Lower leg skin (tissue), 3 donors: ENCODE measurements at regions not wholly inside any gene's neighbourhood (a gene's known extent, or its start where the extent isn't known, plus 50 kb on each side); places are given as distances from the start of the nearest gene placed in this dataset.

ENCODE experiments used
- POLR2A ChIP-seq, 2 donors: fragments of 450-650 bp; IDR thresholded peaks; one replicate each; pipeline ENCODE4 v1.6.1; 2016 to 2017; ENCODE audit warnings: antibody characterized with exemption in 2 of 2, mild to moderate bottlenecking in 1 of 2, moderate library complexity in 1 of 2
- TF ChIP-seq, protein P1 (sequence below), 3 donors: fragments of 450-650 bp; IDR thresholded peaks; one replicate each; pipeline ENCODE4 v1.5.1; 2016; ENCODE audit warnings: antibody characterized with exemption in 3 of 3, mild to moderate bottlenecking in 3 of 3, moderate library complexity in 2 of 3

DNA sequence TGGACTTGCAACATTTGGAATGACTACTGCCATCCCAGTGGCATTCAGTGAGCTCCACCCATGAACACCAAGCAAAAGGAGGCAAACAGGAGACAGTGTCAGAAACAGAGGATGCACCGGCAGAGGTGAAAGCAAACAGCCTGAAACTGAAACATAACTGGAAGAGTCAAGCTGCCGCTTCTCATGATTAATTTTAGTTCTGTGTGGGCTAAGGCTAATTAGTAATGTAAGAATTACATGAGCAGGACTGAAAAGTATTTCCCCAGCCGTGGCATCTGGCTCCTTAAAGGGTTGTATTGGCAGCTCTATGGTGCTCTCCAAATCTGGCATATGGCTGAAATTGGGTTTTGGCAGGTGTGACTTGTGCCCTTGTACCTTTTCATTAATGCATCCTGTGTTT, 1108.1 kb downstream of the TSN start:
- TF ChIP-seq, protein P1, sequence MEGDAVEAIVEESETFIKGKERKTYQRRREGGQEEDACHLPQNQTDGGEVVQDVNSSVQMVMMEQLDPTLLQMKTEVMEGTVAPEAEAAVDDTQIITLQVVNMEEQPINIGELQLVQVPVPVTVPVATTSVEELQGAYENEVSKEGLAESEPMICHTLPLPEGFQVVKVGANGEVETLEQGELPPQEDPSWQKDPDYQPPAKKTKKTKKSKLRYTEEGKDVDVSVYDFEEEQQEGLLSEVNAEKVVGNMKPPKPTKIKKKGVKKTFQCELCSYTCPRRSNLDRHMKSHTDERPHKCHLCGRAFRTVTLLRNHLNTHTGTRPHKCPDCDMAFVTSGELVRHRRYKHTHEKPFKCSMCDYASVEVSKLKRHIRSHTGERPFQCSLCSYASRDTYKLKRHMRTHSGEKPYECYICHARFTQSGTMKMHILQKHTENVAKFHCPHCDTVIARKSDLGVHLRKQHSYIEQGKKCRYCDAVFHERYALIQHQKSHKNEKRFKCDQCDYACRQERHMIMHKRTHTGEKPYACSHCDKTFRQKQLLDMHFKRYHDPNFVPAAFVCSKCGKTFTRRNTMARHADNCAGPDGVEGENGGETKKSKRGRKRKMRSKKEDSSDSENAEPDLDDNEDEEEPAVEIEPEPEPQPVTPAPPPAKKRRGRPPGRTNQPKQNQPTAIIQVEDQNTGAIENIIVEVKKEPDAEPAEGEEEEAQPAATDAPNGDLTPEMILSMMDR (IDR thresholded peaks at IDR 0.05) = no peak
- TF ChIP-seq POLR2A (IDR thresholded peaks at IDR 0.05) = no peak
